Breast epithelium (tissue), 4 donors: ENCODE measurements at regions not wholly inside any gene's neighbourhood (a gene's known extent, or its start where the extent isn't known, plus 50 kb on each side); places are given as distances from the start of the nearest gene placed in this dataset.

ENCODE experiments used
- DNase-seq, 2 donors: peaks; one replicate each; pipeline ENCODE4 v3.0.0-alpha.2; 2019; ENCODE audit warnings: low spot score in 2 of 2
- H3K27ac ChIP-seq, 2 donors: fragments of 200-600 bp; sonication (generic) in 1 of 2; one replicate each; pipeline ENCODE4 v1.5.1; 2016 to 2019; ENCODE audit warnings: mild to moderate bottlenecking in 1 of 2
- H3K27me3 ChIP-seq, 2 donors: fragments of 200-600 bp; sonication (generic) in 1 of 2; one replicate each; pipeline versions ENCODE4 v1.5.1 to v1.6.0; 2017 to 2019; ENCODE audit warnings: control low read depth in 1 of 2, mild to moderate bottlenecking in 1 of 2
- H3K36me3 ChIP-seq: fragments of 200-600 bp; one replicate; pipeline ENCODE4 v1.5.1; 2019
- H3K4me1 ChIP-seq, 2 donors: fragments of 200-600 bp; sonication (generic); one replicate each; pipeline ENCODE4 v1.5.1; 2016 to 2019; ENCODE audit warnings: control low read depth in 1 of 2
- H3K4me3 ChIP-seq, 3 donors: fragments of 200-600 bp; sonication (generic); 1 replicate in 2 of 3; 2 replicates in 1 of 3; pipeline ENCODE4 v1.5.1; 2016 to 2019; ENCODE audit warnings: mild to moderate bottlenecking in 3 of 3, moderate library complexity in 2 of 3
- H3K9me3 ChIP-seq, 2 donors: fragments of 200-600 bp; sonication (generic) in 1 of 2; one replicate each; pipeline ENCODE4 v1.5.1; 2016 to 2019; ENCODE audit warnings: control low read depth in 1 of 2
- CTCF ChIP-seq, 3 donors: fragments of 450-650 bp; IDR thresholded peaks; one replicate each; pipeline ENCODE4 v1.5.1; 2016 to 2017; ENCODE audit warnings: antibody characterized with exemption in 3 of 3, mild to moderate bottlenecking in 3 of 3, moderate library complexity in 3 of 3
- POLR2A ChIP-seq: fragments of 450-650 bp; IDR thresholded peaks from one replicate; pipeline ENCODE4 v1.6.1; 2016; ENCODE audit warnings: antibody characterized with exemption, mild to moderate bottlenecking, moderate library complexity
- POLR2AphosphoS5 ChIP-seq, 3 donors: sonication (generic); formaldehyde crosslinking; IDR thresholded peaks; one replicate each; pipeline ENCODE4 v1.6.1; 2017; ENCODE audit warnings: antibody characterized with exemption in 3 of 3
- intact Hi-C: fragments of 100-400 bp; cut with DNase I; formaldehyde crosslinking; loops from one replicate; pipeline ENCODE4 v1.15.1; 2023; ENCODE audit warnings: low total_unique reads

- H3K9me3 ChIP-seq, result no peaks in the 10 kb centered on the region
- DNase-seq, result no peak
- H3K27me3 ChIP-seq, result no peaks in the 10 kb centered on the region
- no peaks in the 10 kb centered on the region for H3K4me1 ChIP-seq
- no peak overlapping the region for H3K4me3 ChIP-seq
- no peak overlapping the region for H3K27ac ChIP-seq
- TF ChIP-seq POLR2A (no peak), CTCF (IDR thresholded peaks at IDR 0.05) (no peak), POLR2AphosphoS5 (IDR thresholded peaks at IDR 0.05) (no peak)
- no peaks in the 10 kb centered on the region for H3K36me3 ChIP-seq
- intact Hi-C loops, result loop anchor here (2.0 kb wide), 1 partner anchor 31 kb away; no protein-coding TSS in a partner anchor
These were observed 50.3 kb downstream of the SHANK2 start for GRCh38 chr11:71201936-71202597.

- Histone ChIP-seq H3K4me3 (no peak overlapping the region), H3K27ac (no peak overlapping the region), H3K9me3 (no peaks in the 10 kb centered on the region), H3K27me3 (no peaks in the 10 kb centered on the region), H3K4me1 (no peaks in the 10 kb centered on the region), H3K36me3 (no peaks in the 10 kb centered on the region)
- no peak for DNase-seq
- intact Hi-C loops, result no loop called here
- TF ChIP-seq POLR2AphosphoS5 (IDR thresholded peaks at IDR 0.05) (no peak), POLR2A (no peak), CTCF (IDR thresholded peaks at IDR 0.05) (no peak)
These were observed 51.1 kb downstream of the SHANK2 start for GRCh38 chr11:71201231-71201630.

GRCh38 chr11:71200761-71201160 lies 51.6 kb downstream of the SHANK2 start:
- DNase-seq, result no peak
- H3K27me3 ChIP-seq, result no peaks in the 10 kb centered on the region
- no peaks in the 10 kb centered on the region for H3K4me1 ChIP-seq
- H3K9me3 ChIP-seq, result no peaks in the 10 kb centered on the region
- TF ChIP-seq POLR2AphosphoS5 (IDR thresholded peaks at IDR 0.05), result no peak
- no peak for TF ChIP-seq CTCF (IDR thresholded peaks at IDR 0.05)
- TF ChIP-seq POLR2A, result no peak
- no peaks in the 10 kb centered on the region for H3K36me3 ChIP-seq
- intact Hi-C loops, result no loop called here
- no peak overlapping the region for H3K27ac ChIP-seq
- no peak overlapping the region for H3K4me3 ChIP-seq

- DNase-seq, result no peak
- intact Hi-C loops, result no loop called here
These were observed 52.1 kb downstream of the SHANK2 start for GRCh38 chr11:71200172-71200716.

More at GRCh38 chr11:71200172-71200716, 52.1 kb downstream of the SHANK2 start:
- Histone ChIP-seq H3K4me1 (no peaks in the 10 kb centered on the region), H3K27me3 (no peaks in the 10 kb centered on the region), H3K36me3 (no peaks in the 10 kb centered on the region), H3K4me3 (no peak overlapping the region), H3K9me3 (no peaks in the 10 kb centered on the region), H3K27ac (no peak overlapping the region)
- TF ChIP-seq CTCF (IDR thresholded peaks at IDR 0.05) (no peak), POLR2A (no peak), POLR2AphosphoS5 (IDR thresholded peaks at IDR 0.05) (no peak)
